ENCODE measurements at regions not wholly inside any gene's neighbourhood (a gene's known extent, or its start where the extent isn't known, plus 50 kb on each side); places are given as distances from the start of the nearest gene placed in this dataset.

- no peak for DNase-seq (ENCODE audit: low spot score)
- H3K4me1 ChIP-seq, result peaks cover 13% of the 10 kb centered on the region
- Mint-ChIP-seq H3K27me3 (ENCODE audit: insufficient read depth, low read depth) (peaks cover under 1% of the 10 kb centered on the region), H3K4me1 (peaks cover 21% of the 10 kb centered on the region), H3K9me3 (peaks cover under 1% of the 10 kb centered on the region), H3K4me3 (no peak overlapping the region), H3K27ac (no peak overlapping the region), H3K36me3 (no peaks in the 10 kb centered on the region)
- no peak overlapping the region for H3K9ac ChIP-seq
- H3F3A ChIP-seq (ENCODE audit: low read depth), result no peaks in the 10 kb centered on the region
- H2AFZ ChIP-seq (replicated peaks), result peak overlapping the region; percentile 54
- no peaks in the 10 kb centered on the region for H3K27me3 ChIP-seq
- no peak overlapping the region for H3K27ac ChIP-seq
- no peaks in the 10 kb centered on the region for H4K20me1 ChIP-seq (ENCODE audit: low read depth)
- TF ChIP-seq EZH2 (IDR thresholded peaks at IDR 0.05) (no peak), EZH2phosphoT487 (IDR thresholded peaks at IDR 0.05) (no peak), CTCF (IDR thresholded peaks at IDR 0.05) (no peak)
- H3K4me2 ChIP-seq, result no peak overlapping the region
- no peaks in the 10 kb centered on the region for H3K36me3 ChIP-seq
- H3K4me3 ChIP-seq, result no peak overlapping the region
- no peaks in the 10 kb centered on the region for H3K9me3 ChIP-seq (ENCODE audit: low read depth)
- H3K79me2 ChIP-seq (ENCODE audit: low read depth), result no peaks in the 10 kb centered on the region
Observed at GRCh38 chr5:171659896-171660295, 125.7 kb upstream of the SMIM23 start.

- Histone ChIP-seq H3K4me1 (peaks cover 13% of the 10 kb centered on the region), H3K9me3 (ENCODE audit: low read depth) (no peaks in the 10 kb centered on the region), H3K79me2 (ENCODE audit: low read depth) (no peaks in the 10 kb centered on the region), H3K36me3 (no peaks in the 10 kb centered on the region), H3K27me3 (no peaks in the 10 kb centered on the region), H3K4me2 (no peak overlapping the region), H3K9ac (no peak overlapping the region), H3F3A (ENCODE audit: low read depth) (no peaks in the 10 kb centered on the region), H3K4me3 (no peak overlapping the region), H3K27ac (no peak overlapping the region), H4K20me1 (ENCODE audit: low read depth) (no peaks in the 10 kb centered on the region), H2AFZ (replicated peaks) (peak overlapping the region; percentile 54)
- Mint-ChIP-seq H3K4me1 (peaks cover 21% of the 10 kb centered on the region), H3K9me3 (no peaks in the 10 kb centered on the region), H3K4me3 (no peak overlapping the region), H3K27me3 (ENCODE audit: insufficient read depth, low read depth) (no peaks in the 10 kb centered on the region), H3K27ac (no peak overlapping the region), H3K36me3 (no peaks in the 10 kb centered on the region)
- no peak for TF ChIP-seq EZH2 (IDR thresholded peaks at IDR 0.05)
- TF ChIP-seq EZH2phosphoT487 (IDR thresholded peaks at IDR 0.05), result no peak
- no peak for DNase-seq (ENCODE audit: low spot score)
Observed at GRCh38 chr5:171660434-171660833, 125.2 kb upstream of the SMIM23 start.

- H3K4me3 ChIP-seq, result no peak overlapping the region
- H3K9me3 Mint-ChIP-seq, result no peaks in the 10 kb centered on the region
- H3K9ac ChIP-seq, result no peak overlapping the region
- H3K36me3 Mint-ChIP-seq, result no peaks in the 10 kb centered on the region
- H3F3A ChIP-seq (ENCODE audit: low read depth), result no peaks in the 10 kb centered on the region
- H3K4me1 ChIP-seq, result peaks cover 13% of the 10 kb centered on the region
- no peaks in the 10 kb centered on the region for H4K20me1 ChIP-seq (ENCODE audit: low read depth)
- no peak overlapping the region for H3K4me2 ChIP-seq
- DNase-seq (ENCODE audit: low spot score), result no peak
- H3K79me2 ChIP-seq (ENCODE audit: low read depth), result no peaks in the 10 kb centered on the region
- no peaks in the 10 kb centered on the region for H3K27me3 Mint-ChIP-seq (ENCODE audit: insufficient read depth, low read depth)
- H3K27ac ChIP-seq, result no peak overlapping the region
- H3K9me3 ChIP-seq (ENCODE audit: low read depth), result no peaks in the 10 kb centered on the region
- H3K27me3 ChIP-seq, result no peaks in the 10 kb centered on the region
- no peak overlapping the region for H3K27ac Mint-ChIP-seq
- no peak overlapping the region for H2AFZ ChIP-seq (replicated peaks)
- H3K4me3 Mint-ChIP-seq, result no peak overlapping the region
- peaks cover 21% of the 10 kb centered on the region for H3K4me1 Mint-ChIP-seq
- no peaks in the 10 kb centered on the region for H3K36me3 ChIP-seq
- no peak for TF ChIP-seq EZH2phosphoT487 (IDR thresholded peaks at IDR 0.05)
- TF ChIP-seq CTCF (IDR thresholded peaks at IDR 0.05), result no peak
- TF ChIP-seq EZH2 (IDR thresholded peaks at IDR 0.05), result no peak
Observed at GRCh38 chr5:171661143-171661542, 124.5 kb upstream of the SMIM23 start.

- Mint-ChIP-seq H3K4me1 (peaks cover 20% of the 10 kb centered on the region), H3K4me3 (no peak overlapping the region), H3K36me3 (no peaks in the 10 kb centered on the region), H3K27ac (no peak overlapping the region), H3K27me3 (ENCODE audit: insufficient read depth, low read depth) (peaks cover 2% of the 10 kb centered on the region), H3K9me3 (no peaks in the 10 kb centered on the region)
- no peaks in the 10 kb centered on the region for H3K36me3 ChIP-seq
- DNase-seq (ENCODE audit: low spot score), result no peak
- H3K9ac ChIP-seq, result no peak overlapping the region
- peaks cover 17% of the 10 kb centered on the region for H3F3A ChIP-seq (ENCODE audit: low read depth)
- H3K4me3 ChIP-seq, result no peak overlapping the region
- peaks cover 27% of the 10 kb centered on the region for H3K4me1 ChIP-seq
- TF ChIP-seq EZH2 (IDR thresholded peaks at IDR 0.05), result no peak
- no peak for TF ChIP-seq CTCF (IDR thresholded peaks at IDR 0.05)
- no peak for TF ChIP-seq EZH2phosphoT487 (IDR thresholded peaks at IDR 0.05)
- no peak overlapping the region for H3K27ac ChIP-seq
- no peaks in the 10 kb centered on the region for H4K20me1 ChIP-seq (ENCODE audit: low read depth)
- H3K79me2 ChIP-seq (ENCODE audit: low read depth), result no peaks in the 10 kb centered on the region
- H2AFZ ChIP-seq (replicated peaks), result no peak overlapping the region
- no peaks in the 10 kb centered on the region for H3K27me3 ChIP-seq
- H3K9me3 ChIP-seq (ENCODE audit: low read depth), result no peaks in the 10 kb centered on the region
- H3K4me2 ChIP-seq, result no peak overlapping the region
Observed at GRCh38 chr5:171663311-171664085, 122.1 kb upstream of the SMIM23 start.

All from neural progenitor cell (in vitro differentiated cells).